ENCODE measurements at regions not wholly inside any gene's neighbourhood (a gene's known extent, or its start where the extent isn't known, plus 50 kb on each side); places are given as distances from the start of the nearest gene placed in this dataset.

GRCh38 chr4:166501941-166502382 lies 628.9 kb downstream of the TLL1 start:
- no peak for TF ChIP-seq ZNF717 (CRISPR knock-in tag; IDR thresholded peaks at IDR 0.05)
- TF ChIP-seq CTCF (IDR thresholded peaks at IDR 0.05 in 2 of 3, conservative IDR thresholded peaks at IDR 0.05 in 1 of 3; ENCODE audit: insufficient read depth in 2 of 3, low read depth in 1 of 3, low read length in 3 of 3), result peak; percentile 13 to 38 (median 37); a peak in 4 of 6 replicates
- no peak for TF ChIP-seq POLR2A (conservative IDR thresholded peaks at IDR 0.05)
